ENCODE measurements at regions not wholly inside any gene's neighbourhood (a gene's known extent, or its start where the extent isn't known, plus 50 kb on each side); places are given as distances from the start of the nearest gene placed in this dataset.

DNA sequence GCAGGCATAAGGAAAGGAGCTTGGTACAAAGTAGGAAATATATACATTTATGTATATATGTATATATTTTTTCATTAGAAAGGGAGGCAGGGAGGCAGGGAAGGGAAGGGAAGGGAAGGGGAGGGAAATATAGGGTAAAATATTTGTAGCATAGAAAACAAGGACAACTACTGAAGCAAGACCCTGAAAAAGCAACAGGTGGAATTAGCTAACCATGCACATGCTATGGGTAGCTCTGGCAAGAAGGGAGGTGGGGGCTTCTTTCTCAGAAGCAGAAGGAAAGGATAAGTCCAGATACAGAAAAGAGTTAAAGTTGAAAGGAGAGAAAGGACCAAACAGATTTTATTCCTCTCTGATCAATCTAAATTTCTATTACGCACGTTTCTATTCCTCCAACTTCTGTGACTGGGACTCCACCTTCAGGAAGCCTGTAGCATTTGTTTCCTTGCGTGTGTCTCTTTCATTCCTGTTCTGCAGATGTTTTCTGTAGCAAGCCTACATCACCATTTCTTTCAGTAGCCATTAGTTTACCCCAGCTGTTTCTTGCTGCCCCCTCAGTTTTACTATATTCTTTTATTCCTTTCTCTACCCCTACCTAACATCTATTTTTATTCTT is 82.9 kb downstream of the OR13H1 start:
- no peaks in the 10 kb centered on the region for H3K9me1 ChIP-seq (replicated peaks; ENCODE audit: control insufficient read depth, extremely low read depth, insufficient read depth, low read length)
- FAIRE-seq (no peak), DNase-seq (ENCODE audit: low read depth, low spot score) (no peak)
- no peak overlapping the region for H3K27ac ChIP-seq (ENCODE audit: insufficient read depth, low read depth, low read length)
- H3K36me3 ChIP-seq (ENCODE audit: control insufficient read depth in 2 of 2, extremely low read depth in 1 of 2, insufficient read depth in 2 of 2, low read length in 2 of 2), result no peaks in the 10 kb centered on the region
- H3K4me3 ChIP-seq (replicated peaks in 1 of 3; ENCODE audit: insufficient read depth in 1 of 3, low read depth in 1 of 3, low read length in 3 of 3), result no peak overlapping the region
- dilution Hi-C loops (cut with MboI; ENCODE audit: extremely low pct_ligation_motif_present, low sequenced_read_pairs) (no loop called here), intact Hi-C loops (cut with micrococcal nuclease) (no loop called here)
- H3K4me1 ChIP-seq (ENCODE audit: control insufficient read depth, extremely low read depth, insufficient read depth, low read length), result no peaks in the 10 kb centered on the region
- POLR2A ChIA-PET, result no interaction called here
- H3K4me2 ChIP-seq (ENCODE audit: insufficient read depth, low read length), result no peak overlapping the region
- no peaks in the 10 kb centered on the region for H3K9me3 ChIP-seq (replicated peaks; ENCODE audit: control insufficient read depth, insufficient read depth, low read length)
- TF ChIP-seq POLR2AphosphoS5 (IDR thresholded peaks at IDR 0.05; ENCODE audit: insufficient read depth, low read depth, low read length) (no peak), MYC (IDR thresholded peaks at IDR 0.05; ENCODE audit: low read depth, low read length) (no peak), GATA2 (IDR thresholded peaks at IDR 0.05; ENCODE audit: insufficient read depth, insufficient read length, low read depth, low read length) (no peak), POLR2A (IDR thresholded peaks at IDR 0.05; ENCODE audit: low read depth, low read length) (no peak), FOS (IDR thresholded peaks at IDR 0.05; ENCODE audit: borderline replicate concordance, insufficient read depth, low read length) (no peak), EZH2 (IDR thresholded peaks at IDR 0.05; ENCODE audit: borderline replicate concordance, low read depth, low read length, severe bottlenecking) (no peak)
- TF ChIP-seq, protein P1, sequence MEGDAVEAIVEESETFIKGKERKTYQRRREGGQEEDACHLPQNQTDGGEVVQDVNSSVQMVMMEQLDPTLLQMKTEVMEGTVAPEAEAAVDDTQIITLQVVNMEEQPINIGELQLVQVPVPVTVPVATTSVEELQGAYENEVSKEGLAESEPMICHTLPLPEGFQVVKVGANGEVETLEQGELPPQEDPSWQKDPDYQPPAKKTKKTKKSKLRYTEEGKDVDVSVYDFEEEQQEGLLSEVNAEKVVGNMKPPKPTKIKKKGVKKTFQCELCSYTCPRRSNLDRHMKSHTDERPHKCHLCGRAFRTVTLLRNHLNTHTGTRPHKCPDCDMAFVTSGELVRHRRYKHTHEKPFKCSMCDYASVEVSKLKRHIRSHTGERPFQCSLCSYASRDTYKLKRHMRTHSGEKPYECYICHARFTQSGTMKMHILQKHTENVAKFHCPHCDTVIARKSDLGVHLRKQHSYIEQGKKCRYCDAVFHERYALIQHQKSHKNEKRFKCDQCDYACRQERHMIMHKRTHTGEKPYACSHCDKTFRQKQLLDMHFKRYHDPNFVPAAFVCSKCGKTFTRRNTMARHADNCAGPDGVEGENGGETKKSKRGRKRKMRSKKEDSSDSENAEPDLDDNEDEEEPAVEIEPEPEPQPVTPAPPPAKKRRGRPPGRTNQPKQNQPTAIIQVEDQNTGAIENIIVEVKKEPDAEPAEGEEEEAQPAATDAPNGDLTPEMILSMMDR (IDR thresholded peaks at IDR 0.05; ENCODE audit: extremely low read depth in 1 of 2, insufficient read depth in 1 of 2, low read depth in 1 of 2, low read length in 2 of 2), result no peak
- TF ChIP-seq, protein P2, sequence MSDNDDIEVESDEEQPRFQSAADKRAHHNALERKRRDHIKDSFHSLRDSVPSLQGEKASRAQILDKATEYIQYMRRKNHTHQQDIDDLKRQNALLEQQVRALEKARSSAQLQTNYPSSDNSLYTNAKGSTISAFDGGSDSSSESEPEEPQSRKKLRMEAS (IDR thresholded peaks at IDR 0.05; ENCODE audit: insufficient read depth, insufficient read length), result no peak
- no peak overlapping the region for H2AFZ ChIP-seq (ENCODE audit: low read depth, low read length)
- CTCF ChIA-PET, result interaction anchor here (0.9 kb wide), 1 partner anchor 10 kb away, joined by 3 read pairs; no protein-coding TSS in a partner anchor
- H3K9ac ChIP-seq (replicated peaks; ENCODE audit: extremely low read depth, insufficient read depth, low read length), result no peak overlapping the region
- no peaks in the 10 kb centered on the region for H3K79me2 ChIP-seq (ENCODE audit: control insufficient read depth, insufficient read depth, low read length)
- no peaks in the 10 kb centered on the region for H4K20me1 ChIP-seq (replicated peaks; ENCODE audit: control insufficient read depth, extremely low read depth, insufficient read depth, low read length)
- BruUV-seq (replicated peaks), result no TSS peak
- H3K27me3 ChIP-seq (ENCODE audit: control insufficient read depth in 2 of 2, insufficient read depth in 2 of 2, low read length in 2 of 2), result no peaks in the 10 kb centered on the region

Measured in endothelial cell of umbilical vein (primary cell).